Hippocampal formation (tissue), 2 donors: ENCODE measurements at regions not wholly inside any gene's neighbourhood (a gene's known extent, or its start where the extent isn't known, plus 50 kb on each side); places are given as distances from the start of the nearest gene placed in this dataset.
"Not testable (repeated sequence)": the region's sequence is repeated elsewhere in the genome, so short reads cannot be mapped to it uniquely, and the experiment has no call there.

Experiments used
- DNase-seq, 2 donors: peaks; one replicate each; lab custom pipeline; 2025; lab: John Stamatoyannopoulos, UW

DNA sequence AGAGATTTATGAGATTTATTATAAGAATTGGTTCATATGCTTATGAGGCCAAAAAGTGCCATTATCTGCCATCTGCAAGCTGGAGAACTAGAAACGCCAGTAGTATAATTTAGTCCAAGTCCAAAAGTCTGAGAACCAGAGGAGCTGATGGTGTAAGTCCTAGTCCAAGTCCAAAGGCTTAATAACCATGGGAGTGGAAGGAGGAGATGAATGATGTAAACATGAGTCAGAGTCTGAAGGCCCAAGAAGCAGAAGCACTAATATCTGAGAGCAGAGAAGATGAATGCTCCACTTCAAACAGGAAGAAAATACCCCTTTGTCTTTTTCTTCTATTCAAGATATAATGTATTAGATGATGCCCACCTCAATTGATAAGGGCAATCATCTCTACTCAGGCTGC lies 185.7 kb downstream of the CGGBP1 start:
- no peak for DNase-seq

DNA sequence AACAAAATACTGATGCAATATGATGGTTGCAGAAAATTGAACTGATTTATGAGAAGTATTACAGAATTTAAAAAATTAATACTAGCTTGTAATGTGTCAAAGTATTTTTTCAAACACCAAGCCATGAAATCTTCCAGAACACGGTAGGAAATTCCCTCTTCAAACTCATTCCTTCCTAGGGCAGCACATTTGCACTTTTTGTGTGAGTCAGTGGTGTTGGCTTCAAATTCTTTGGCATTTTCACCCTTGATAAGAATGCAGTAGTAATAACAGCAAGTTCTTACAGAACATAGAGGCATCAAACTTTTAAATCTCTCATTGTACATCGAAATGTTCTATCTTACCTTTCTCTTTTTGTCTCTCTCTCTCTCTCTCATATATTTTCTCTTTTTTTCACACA lies 191.8 kb downstream of the CGGBP1 start:
- DNase-seq = no peak

DNA sequence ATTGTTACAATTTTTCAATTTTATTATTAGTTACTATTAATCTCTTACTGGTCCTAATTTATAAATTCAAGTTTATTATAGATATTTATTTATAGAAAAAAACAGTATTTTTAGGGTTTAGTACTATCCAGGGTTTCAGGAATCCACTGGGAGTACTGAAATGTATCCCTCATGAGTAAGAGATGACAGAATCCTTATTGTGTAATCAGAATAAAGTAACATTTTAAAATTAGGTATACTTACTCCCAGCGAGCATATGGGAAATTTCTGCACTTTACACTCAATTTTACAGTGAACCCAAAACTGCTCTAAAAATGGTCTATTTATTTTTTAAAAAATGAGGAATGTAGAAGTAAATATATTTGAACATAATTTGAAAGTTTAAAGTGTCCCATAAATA lies 202.7 kb downstream of the CGGBP1 start:
- DNase-seq = no peak

DNA sequence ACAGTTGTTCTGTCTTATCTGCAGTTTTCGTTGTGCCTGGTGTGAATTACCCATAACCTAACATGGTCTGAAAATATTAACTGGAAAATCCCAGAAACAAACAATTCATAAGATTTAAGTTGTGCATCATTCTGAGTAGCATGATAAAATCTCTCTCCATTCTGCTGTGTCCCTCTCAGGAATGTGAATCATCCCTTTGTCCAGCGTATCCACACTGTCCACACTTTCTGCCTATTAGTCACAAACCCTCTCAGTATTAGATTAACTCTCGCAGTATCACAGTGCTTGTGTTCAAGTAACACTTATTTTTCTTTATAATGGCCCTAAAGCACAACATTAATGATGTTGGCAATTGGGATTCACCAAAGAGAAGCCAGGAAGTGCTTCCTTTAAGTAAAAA lies 203.2 kb downstream of the CGGBP1 start:
- DNase-seq = no peak

DNA sequence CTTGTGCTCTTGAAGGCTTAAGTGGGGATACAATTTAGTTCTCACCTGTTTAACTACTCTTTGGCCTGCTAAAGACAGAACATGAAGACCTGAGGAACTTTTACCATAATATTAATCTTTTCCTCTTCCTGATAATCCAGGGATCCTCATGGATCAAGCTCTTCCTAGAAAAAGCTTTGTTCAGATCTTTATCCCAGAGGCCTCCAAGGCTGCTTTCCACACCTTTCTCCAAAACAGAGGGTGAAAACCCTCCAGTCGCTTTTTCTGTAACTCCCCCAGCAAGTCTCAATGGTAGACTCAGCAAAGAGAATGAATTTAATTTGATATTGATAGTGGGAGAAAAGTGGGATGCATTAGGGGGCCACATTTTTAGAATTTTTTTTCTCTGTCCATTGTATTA lies 203.6 kb downstream of the CGGBP1 start:
- no peak for DNase-seq

DNA sequence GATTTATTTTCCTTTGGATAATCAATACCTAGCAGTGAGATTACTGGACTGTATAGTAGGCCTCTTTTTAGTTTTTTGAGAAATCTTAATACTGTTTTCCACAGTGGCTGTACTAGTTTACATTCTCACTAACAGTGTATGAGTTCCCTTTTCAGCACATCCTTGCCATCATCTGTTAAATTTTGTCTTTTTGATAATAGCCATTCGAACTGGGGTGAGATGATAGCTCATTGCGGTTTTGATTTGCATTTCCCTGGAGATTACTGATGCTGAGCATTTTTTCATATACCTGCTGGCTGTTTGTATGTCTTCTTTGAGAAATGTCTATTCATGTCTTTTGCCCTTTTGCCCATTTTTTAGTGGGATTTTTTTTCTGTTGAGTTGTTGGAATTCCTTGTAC lies 210.8 kb downstream of the CGGBP1 start:
- no peak for DNase-seq

DNA sequence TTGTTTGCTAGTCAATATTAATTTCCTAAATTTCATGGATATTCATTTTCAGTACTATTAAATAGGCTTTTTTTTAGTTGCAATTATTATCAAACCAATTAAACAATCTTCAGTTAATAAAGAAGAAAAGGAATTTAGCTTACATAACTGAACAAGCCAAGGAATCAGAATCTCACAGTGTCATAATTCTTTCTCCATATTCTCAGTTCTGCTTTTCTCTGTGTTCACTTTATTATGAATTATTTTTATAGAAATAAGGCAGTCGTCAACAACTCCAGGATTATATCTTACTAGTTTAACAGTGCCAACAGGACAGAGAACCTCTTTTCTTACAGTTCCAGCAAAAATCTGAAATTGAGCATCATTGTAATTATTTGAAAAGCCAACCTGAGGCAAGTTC lies 221.7 kb downstream of the CGGBP1 start:
- DNase-seq = no peak

DNA sequence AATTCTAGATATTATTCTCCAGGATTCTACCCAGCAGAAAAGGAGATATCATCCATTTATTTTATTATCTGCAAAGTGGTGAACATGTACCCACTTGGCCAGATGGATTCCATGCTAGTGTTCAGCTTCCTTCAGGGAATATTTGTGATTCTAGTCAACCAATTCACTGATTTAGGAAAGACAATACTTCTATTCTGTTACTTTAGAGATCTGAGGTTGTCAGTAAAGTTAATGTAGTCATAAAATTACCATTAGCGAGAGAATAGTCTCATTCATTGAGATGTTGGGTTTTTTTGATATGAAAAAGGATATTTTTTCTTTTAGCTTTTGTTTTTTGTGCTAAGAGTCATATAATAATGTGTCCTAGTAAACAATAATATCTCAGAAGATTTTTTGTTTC lies 222.8 kb downstream of the CGGBP1 start:
- no peak for DNase-seq

DNA sequence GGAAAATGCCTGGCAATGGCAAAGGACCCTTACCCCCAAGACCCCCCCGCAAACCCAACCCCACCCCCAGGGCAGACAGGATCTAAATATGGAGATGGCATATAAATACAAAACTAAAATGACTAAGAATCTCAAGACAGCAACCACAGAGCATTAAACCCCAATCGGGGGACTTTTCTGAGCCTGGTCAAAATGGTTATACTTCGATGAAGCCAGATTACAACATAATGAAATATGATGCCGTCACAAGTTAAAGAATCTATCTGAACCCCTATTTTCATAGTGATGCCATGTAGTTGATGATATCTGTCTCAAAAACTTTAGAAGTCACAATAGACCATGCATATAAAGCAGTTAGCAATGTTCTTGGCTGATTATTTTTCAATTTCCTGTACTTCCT lies 223.6 kb downstream of the CGGBP1 start:
- no peak for DNase-seq

DNA sequence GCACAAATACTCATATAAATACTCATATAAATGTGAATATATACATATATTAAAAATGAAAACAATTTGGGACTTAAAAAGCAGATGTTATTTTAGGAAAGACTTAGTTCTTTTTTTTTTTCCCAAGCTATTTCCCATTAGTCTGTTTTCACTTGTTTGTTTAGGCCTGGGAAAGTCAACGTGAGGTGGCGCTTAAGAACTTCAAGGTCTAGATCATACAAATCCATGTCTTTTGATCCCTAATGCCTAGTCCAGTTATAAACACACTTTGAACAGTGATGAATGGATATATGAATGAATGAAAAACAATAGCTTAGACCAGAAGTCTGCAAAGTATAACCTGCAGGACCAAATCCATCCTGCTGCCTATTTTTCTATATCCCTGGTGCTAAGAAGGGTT lies 224.5 kb downstream of the CGGBP1 start:
- DNase-seq = no peak

DNA sequence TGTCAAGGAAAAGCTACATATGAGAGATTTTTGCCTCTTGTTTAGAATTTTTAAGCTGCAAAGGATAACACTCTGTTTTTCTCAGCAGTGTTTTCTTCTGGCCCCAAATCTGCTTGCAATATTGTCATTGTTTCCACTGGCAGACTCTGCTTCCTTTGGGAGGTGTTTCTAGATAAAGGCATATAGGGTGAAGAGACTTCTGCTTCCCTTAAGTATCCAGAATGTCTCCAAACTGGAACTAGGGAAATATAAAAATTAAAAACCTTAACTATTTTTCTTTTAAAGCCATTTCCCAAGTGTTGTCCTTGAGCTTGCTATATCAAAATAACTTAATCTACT lies 225.8 kb downstream of the CGGBP1 start:
- DNase-seq = no peak

DNA sequence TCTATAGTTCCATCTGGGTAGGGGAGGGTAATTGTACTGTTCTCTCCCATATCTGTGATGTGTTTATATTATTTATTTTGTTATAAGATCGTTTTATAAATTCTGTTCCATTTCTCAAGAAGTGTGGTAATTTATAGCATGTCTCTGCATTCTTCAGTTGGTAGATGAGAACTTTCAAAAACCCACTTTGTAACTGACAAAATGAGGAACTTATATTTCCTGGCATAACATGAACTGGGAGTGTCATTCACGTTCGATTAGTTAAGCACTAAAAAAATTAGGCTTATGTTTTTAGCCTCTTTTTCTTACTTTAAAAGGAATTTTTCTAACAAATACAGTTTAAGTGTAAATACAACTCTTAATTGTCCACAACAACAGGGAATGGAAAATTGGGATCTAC lies 230.8 kb downstream of the CGGBP1 start:
- DNase-seq = no peak

DNA sequence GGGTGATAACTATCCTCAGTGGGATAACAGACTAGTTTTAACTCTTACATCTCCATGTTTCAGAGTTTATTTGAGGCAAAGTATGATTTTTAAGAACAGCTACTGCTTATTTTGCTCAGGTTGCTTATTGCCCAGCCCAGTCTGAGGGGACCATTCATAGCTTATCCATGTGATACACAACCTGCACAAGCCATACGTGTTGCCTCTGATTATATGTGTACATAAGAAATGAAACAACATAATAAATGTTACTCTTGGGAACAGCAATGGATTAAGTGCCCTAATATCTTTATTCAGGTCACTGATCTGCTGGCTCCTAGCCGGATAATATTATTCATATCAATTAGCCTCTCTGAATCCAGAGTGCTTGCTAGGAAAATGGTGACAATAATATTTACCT lies 236.2 kb downstream of the CGGBP1 start:
- DNase-seq = no peak

DNA sequence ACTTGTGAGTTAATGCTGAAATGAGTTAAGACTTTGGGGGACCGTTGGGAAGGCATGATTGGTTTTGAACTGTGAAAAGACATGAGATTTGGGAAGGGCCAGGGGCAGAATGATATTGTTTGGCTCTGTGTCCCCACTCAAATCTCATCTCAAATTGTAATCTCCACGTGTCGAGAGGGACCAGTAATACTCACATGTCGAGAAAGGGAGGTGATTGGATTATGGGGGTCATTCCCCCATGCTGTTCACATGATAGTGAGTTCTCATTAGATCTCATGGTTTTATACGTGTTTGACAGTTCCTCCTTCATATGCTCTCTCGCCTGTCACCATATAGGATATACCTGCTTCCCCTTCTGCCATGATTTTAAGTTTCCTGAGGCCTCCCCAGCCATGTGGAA lies 245.3 kb downstream of the CGGBP1 start:
- DNase-seq = not testable (repeated sequence)

DNA sequence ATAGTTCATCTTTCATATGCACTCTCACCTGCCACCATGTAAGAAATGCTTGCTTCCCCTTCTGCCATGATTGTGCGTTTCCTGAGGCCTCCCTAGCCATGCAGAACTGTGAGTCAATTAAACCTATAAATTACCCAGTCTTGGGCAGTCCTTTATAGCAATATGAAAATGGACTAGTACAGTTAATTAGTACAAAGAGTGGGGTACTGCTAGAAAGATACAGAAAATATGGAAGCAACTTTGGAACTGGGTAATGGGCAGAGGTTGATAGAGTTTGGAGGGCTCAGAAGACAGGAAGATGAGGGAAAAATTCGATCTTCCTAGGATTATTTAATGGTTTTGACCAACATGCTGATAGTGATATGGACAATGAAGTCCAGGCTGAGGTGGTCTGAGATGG lies 246.9 kb downstream of the CGGBP1 start:
- no peak for DNase-seq

DNA sequence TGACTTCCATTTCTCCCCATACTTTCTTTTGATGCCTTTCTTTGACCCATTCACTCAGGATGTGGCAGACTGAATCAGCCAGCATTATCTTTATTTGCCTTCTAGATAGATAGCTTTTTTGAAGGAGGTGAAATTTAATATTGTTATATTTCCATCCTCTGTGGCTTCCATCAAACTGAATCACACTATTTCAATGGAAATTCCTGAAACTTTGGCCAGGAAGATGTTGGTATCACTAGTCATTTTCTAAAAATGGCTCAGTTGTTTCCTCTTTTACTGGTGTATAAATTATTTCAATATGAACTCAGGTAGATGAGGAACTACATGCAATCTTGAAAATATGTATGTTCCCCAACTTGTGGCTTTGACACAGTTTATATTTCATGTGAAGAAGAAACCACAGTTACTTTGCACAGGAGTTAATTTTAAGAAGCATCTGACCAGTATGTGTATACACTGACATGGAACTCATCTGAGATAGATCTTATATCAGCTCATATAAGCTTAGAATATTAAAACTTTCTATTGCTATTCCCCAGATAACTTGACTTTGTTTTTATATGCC lies 248.3 kb downstream of the CGGBP1 start:
- no peak for DNase-seq

DNA sequence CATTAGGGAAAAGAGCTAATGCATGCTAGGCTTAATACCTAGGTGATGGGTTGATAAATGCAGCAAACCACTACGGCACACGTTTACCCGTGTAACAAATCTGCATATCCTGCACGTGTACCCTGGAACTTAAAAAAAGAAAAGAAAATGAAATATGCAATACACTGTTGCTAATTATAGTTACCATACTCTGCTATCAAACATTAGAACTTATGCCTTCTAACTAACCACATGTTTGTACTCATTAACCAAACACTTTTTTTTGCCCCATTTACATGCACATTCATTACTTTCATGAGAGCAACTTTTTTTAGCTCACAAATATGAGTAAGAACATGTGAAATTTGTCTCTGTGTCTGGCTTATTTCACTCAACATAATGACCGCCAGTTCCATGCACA lies 253.1 kb downstream of the CGGBP1 start:
- no peak for DNase-seq

DNA sequence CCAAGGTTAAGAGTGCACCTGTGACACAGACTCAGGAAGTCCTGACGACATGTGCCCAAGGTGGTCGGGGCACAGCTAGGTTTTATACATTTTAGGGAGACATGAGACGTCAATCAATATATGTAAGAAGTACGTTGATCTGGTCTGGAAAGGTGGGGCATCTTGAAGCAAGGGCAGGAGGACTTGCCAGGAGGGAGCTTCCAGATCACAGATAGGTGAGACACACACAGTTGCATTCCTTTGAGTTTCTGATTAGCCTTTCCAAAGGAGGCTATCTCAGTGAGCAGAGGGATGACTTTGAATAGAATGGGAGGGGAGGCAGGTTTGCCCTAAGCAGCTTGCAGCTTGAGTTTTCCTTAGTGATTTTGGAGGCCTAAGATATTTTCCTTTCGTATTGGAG lies 257.4 kb downstream of the CGGBP1 start:
- DNase-seq = no peak

DNA sequence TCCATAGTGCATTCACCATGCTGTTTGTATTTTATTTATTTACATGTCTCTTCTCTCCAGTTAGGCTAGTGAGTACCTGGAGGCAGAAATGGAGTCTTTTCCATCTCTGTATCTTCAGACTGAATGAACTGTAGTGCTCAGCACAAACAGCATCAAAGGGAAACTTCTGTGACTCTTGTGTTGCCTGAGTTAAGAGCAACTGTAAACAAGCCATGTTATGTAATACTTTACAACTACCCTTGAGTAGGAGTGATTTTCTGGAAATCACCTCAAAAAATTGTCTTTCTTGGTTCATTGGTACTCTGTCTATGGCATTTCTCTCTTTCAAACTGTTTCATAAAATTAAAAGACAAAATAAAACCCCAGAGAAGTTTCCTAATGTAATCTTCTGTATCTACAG lies 258.3 kb downstream of the CGGBP1 start:
- DNase-seq = no peak

DNA sequence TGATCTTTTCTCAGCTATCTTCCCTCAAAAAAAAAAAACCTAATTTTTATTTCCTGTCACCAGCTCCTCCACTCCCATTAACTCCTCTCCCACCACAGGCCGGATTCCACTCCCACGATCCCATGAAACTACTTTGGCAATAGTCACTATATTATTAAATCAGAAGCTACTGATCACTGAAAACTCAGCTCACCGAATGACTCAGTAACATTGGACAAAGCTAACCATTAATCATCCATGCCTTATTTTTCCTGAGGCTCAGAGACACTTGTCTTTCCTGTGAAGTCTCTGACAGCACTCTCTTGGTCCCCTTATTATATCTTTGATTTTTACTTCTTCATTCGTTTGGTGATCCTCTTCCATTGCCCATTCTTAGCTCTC lies 260.2 kb downstream of the CGGBP1 start:
- no peak for DNase-seq

DNA sequence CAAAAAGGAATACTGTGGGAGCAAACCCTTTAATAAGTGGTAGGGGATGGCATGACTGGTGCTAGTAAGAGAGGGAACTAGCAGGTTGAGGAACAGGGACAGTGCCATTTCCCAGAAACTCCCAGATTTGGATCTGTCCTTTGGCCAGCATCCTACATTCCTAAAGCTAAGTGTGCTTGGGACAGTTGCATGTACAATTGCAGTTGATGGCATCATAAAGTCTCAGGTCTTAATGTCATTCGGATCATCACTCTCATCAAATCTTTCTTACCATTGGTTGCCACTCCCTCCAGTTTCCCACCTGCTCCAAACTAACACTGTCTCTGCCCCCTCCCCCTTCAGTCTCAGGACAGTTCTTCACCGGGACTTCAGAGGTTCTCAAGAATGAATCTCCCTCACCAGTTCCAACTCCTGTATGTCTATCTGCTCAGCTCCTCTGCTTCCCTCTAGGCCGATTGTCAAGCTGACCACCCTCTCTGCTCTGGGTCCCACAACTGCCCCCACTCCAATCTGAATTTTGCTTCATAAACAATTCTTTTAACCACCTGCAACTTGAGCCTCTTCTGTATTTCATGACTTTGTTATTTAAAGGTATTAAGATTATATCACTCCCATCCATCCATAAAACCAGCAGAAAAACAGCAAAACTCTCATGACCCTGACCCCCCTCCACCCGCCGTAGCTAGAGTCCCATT lies 260.8 kb downstream of the CGGBP1 start:
- no peak for DNase-seq

DNA sequence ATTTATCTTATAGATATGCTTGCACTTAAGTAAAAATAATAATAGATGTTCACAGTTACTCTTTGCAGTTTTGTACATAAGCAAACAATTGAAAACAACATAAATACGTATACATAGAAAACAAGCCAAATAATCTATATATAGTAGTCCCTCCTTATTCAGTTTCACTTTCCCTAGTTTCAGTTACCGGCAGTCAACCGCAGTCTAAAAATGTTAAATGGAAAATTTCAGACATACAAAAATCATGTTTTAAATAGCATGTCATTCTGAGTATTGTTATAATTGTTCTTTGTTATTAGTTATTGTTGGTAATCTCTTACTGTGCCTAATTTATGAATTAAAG lies 262.0 kb downstream of the CGGBP1 start:
- no peak for DNase-seq

DNA sequence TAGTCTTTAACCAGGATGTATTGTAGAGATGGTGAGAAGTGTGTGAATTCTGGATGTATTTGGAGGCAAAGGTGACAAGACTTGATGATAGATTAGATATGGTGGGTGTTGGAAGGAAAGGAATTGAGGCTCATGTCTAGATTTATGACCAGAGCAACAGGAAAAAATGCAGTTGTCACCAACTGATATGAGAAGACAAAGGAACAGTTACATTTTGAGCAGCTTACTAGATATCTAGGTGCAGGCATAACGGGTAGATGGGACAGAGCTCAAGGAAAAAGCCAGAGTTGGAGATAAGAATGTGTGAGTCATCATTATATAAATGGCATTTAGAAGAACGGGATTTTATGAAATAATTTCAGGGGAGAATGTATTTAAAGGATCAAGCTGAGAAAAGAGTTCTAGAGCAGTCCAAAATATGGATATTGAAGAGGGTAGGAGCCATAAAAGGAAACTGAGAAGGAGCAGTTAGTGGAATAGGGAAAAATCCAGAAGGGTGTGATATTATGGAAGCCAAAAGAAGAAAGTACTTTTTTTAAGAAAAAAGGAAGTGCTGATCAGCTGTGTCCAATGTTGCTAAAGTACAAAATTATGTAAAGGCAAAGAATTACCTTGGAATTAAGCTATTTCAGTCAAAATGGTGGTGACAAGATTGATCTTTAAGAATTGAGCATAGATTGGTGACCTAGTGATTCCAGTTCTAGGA lies 262.5 kb downstream of the CGGBP1 start:
- DNase-seq = no peak

DNA sequence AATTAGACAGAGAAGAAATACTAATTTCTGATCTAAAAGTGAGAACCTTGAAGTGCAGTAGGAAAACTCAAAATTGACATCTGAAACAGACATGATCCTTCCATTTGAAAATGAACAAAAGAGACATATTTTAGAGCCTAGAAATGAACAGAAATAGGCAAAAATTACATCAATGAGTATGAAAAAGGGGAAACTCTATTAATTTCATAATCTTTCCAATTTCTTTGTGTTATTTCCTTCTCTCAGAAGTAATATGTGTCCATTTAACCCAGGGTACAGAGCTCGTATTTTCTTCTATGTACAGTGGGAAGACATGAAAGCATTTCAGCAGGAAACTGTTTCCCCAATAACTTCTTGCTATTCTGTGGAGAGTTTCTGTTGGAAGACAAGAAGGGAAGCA lies 263.1 kb downstream of the CGGBP1 start:
- no peak for DNase-seq
